ENCODE measurements at regions not wholly inside any gene's neighbourhood (a gene's known extent, or its start where the extent isn't known, plus 50 kb on each side); places are given as distances from the start of the nearest gene placed in this dataset.
"Not testable (repeated sequence)": the region's sequence is repeated elsewhere in the genome, so short reads cannot be mapped to it uniquely, and the experiment has no call there.

GRCh38 chr1:29621826-29622435 is 385.6 kb downstream of the PTPRU start:
- no peak for DNase-seq

DNA sequence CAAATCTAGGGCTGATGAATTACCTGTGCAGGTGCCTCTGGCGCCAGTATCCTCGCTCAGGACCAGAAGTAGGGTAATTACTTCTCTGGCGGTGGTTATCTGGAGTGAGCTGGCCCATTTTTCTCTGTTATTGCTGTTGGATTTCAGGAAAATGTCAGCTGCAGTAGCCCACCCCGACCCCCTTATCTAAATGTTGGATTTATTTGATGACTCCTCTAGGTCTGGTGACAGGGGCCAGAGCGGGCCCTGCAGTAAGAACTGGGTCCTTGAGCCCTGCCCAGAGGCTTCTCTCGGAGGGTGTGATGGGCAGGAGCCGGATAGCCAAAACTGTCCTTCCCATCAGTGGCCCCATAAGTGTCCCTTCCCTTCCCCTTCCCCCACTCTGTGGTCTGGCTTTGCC is 384.3 kb downstream of the PTPRU start:
- DNase-seq = no peak

DNA sequence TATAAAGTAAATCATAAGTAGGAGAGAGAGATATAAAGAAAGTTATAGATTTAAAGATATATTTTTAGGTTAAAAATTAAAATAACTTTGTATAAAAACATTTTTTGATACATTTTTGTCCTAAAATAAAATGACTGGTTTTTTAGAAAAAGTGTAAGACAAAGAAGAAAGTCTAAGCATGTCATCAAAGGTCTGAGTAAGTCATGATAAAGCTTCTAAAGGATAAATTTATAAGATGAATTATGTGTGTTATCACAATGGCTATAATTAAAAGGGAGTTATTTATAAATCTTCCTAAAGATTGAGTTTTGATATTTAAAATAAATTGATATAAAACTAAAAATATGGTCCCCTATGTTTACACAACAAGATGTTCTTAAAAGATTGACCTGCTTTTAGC is 370.9 kb downstream of the PTPRU start:
- DNase-seq = no peak

GRCh38 chr1:29604796-29605195 is 368.5 kb downstream of the PTPRU start:
- DNase-seq = not testable (repeated sequence)

- DNase-seq = no peak
Measured at GRCh38 chr1:29603622-29604021, 367.3 kb downstream of the PTPRU start.

DNA sequence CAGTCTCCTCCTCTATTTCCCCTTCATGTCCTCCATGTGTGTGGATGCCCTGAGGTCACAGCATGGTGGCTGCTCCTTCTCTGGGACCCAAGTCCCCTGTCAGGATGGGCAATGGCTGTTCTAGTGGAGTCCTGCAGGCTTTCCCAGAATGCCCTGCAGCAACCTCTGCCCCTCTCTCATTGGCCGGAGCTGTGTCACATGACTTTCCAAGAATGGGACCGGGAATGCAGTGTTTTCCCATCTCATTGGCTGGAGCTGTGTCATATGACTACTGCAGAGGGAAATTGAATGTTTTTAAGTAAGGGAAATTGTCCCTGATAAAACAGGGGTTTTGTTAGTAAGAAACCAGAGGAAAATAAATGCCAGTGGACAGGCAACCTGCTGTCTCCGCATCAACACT is 365.9 kb downstream of the PTPRU start:
- no peak for DNase-seq

DNA sequence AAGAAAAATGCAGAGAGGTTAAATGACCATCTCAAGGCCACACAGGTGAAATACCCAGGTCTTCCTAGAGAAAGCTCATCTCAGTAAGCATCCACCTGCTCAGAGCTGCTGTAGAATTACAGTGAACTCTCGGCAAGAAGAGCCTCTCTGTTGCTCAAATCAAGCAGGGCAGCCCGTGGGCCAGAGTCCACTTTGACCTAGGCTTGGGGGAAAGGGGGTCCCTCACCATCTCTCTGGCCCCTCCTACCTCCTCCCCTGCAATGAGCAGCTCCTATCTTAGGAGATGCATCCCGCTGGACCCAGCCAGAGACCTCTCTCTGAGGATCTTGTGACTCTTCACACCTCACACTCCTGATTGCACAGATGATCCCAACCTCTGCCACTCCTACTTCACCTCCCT is 364.7 kb downstream of the PTPRU start:
- no peak for DNase-seq

- DNase-seq = no peak
Measured at GRCh38 chr1:29599826-29600225, 363.5 kb downstream of the PTPRU start.

- DNase-seq = no peak
Measured at GRCh38 chr1:29599071-29599470, 362.7 kb downstream of the PTPRU start.

GRCh38 chr1:29597861-29598260 is 361.5 kb downstream of the PTPRU start:
- DNase-seq = no peak

DNA sequence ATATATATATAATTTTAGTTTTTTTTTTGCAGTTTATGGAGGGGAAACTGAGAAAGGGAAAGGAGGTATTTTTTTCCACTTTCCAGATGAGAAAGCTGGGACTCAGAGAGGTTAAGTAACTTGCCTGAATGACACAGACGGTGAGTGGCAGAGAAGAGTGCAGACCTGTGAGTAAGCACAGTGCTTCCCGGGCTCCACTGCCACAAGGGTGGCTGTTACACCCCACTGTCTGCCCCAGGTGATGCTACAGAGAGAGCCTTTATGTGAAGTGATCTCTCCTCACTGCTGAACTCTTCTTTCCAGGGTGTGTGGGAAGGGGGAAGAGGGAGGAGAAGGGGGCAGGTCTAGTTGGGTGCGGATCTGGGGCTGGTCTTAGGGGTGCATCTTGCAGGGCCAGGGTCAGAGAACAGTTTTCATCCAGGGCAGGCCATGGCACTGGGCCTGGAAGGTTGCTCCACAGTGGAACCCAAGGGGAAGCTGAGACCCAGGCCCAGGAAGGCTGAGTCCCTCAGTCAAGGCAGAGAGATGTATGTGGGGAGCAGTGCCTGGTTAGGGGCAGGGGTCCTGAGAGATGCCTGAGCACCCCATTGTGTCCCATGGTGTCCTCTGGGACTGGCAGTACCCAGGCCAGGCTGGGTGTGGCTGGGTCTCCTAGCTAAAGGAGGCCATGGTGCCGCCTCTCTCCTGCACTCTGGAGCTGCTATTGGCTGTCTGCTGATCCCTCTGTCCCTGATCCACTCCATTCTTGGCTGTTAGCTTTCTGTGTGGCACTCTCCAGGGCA is 357.5 kb downstream of the PTPRU start:
- DNase-seq = no peak

DNA sequence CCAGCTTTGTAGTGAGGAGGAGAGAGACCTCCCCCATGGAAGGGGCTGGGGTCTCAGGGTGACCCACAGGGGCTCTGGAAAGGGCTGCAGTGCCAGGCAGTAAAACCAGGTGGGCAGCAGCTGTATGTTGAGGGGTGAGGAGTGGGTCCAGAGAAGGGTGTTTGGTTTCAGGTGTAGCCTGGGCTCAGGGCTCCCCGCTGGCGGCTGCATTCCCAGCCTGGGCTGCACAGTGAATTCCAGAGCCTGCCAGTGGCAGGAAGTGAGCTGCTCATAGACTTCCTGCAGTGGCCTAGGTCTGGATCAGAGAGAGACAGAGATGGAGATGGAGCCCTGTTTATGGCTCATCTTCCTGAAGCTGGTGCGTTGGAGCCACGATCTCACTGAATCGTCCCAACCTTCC is 356.4 kb downstream of the PTPRU start:
- DNase-seq = no peak

- DNase-seq = no peak
Measured at GRCh38 chr1:29592261-29592615, 355.9 kb downstream of the PTPRU start.

GRCh38 chr1:29591601-29592260 is 355.4 kb downstream of the PTPRU start:
- DNase-seq = no peak

GRCh38 chr1:29590583-29591565 is 354.6 kb downstream of the PTPRU start:
- no peak for DNase-seq

GRCh38 chr1:29589716-29590115 is 353.4 kb downstream of the PTPRU start:
- DNase-seq = not testable (repeated sequence)

DNA sequence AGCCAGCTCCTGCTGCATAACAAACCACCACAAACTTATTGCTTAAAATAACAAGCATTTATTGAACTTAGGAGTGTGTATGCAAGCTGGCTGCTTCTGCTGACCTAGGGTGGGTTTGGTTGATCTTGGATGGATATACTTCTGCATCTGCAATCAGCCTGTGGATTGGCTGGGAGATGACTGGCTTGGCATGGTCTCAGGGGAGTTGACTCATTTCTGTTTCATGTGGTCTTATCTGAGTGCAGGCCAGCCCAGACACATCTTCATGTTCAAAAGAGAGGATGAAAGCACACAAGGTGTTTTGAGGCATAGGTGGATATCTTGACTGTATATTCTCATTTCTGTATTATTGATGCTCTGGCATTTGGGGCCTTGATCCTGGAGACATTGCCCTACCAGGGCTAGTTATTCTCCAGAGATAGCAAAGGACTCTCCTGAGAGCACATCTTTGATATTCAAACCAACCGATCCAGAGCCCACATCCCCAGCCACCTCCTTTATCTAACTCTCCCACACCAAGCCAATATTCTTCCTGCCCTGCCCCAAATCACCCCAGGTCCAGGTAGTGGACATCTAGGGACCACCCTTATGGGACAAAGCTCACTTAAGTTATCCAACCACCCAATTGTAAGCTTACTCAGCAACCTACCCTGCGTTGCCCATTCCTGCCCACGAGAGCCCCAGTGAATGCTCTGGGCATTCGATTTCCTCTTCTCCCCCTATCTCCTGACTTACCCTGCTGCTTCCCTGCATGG is 350.8 kb downstream of the PTPRU start:
- DNase-seq = no peak

DNA sequence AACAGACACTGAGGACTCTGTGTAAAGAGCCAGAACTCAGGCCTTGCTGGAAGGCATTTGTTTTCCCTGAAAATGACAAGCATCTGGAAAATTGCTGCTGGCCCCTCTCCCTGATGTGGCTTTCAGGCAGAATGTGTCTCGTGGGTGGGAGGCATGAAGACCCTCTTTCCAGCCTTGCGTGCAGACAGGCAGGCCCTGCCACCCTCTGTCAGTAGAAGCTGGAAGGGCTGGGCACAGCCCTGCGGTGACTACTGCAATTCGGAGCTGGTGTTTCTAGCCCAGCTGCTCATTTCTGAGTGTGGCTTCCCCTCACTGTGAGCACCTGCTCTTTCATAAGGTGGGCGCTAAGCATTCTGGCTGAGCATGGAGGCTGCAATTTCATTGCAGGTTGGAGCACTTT is 349.9 kb downstream of the PTPRU start:
- DNase-seq = no peak

- no peak for DNase-seq
Measured at GRCh38 chr1:29585656-29586055, 349.3 kb downstream of the PTPRU start.

GRCh38 chr1:29585201-29585600 is 348.9 kb downstream of the PTPRU start:
- no peak for DNase-seq

- no peak for DNase-seq
Measured at GRCh38 chr1:29584776-29585175, 348.5 kb downstream of the PTPRU start.

- DNase-seq = no peak
Measured at GRCh38 chr1:29584362-29584761, 348.0 kb downstream of the PTPRU start.
